GM12892 (cell line): ENCODE measurements at regions not wholly inside any gene's neighbourhood (a gene's known extent, or its start where the extent isn't known, plus 50 kb on each side); places are given as distances from the start of the nearest gene placed in this dataset.

Experiments
- DNase-seq: peaks from one replicate; pipeline ENCODE4 v3.0.0; 2011; ENCODE audit not compliant: insufficient read length
- FAIRE-seq: peaks from 2 replicates; lab custom pipeline; 2011; peaks lifted over from hg19 to GRCh38; lab: Jason Lieb, UNC
- POLR2A ChIP-seq: IDR thresholded peaks from 2 replicates; pipeline ENCODE4 v1.6.1; 2011; ENCODE audit warnings: low read depth, low read length, control low read depth
- POLR2AphosphoS5 ChIP-seq: IDR thresholded peaks from 2 replicates; pipeline ENCODE4 v1.6.1; 2011; ENCODE audit warnings: low read depth, low read length, control low read depth
- TAF1 ChIP-seq: IDR thresholded peaks from 2 replicates; pipeline ENCODE4 v1.6.1; 2011; ENCODE audit warnings: low read depth, mild to moderate bottlenecking, control low read depth, low read length, borderline replicate concordance

- no peak for TF ChIP-seq POLR2AphosphoS5
- no peak for TF ChIP-seq TAF1
- TF ChIP-seq POLR2A: no peak
- DNase-seq: no peak
- FAIRE-seq: no peak
Measured at GRCh38 chr14:99098199-99098598, 173.8 kb downstream of the BCL11B start.

GRCh38 chr14:99099051-99099787 lies 172.8 kb downstream of the BCL11B start:
- FAIRE-seq: no peak
- no peak for TF ChIP-seq POLR2A
- no peak for TF ChIP-seq POLR2AphosphoS5
- no peak for TF ChIP-seq TAF1

GRCh38 chr14:99100497-99101270 lies 171.3 kb downstream of the BCL11B start:
- FAIRE-seq (no peak), DNase-seq (no peak)
- TF ChIP-seq POLR2AphosphoS5: no peak
- no peak for TF ChIP-seq TAF1
- no peak for TF ChIP-seq POLR2A

More at GRCh38 chr14:99099051-99099787, 172.8 kb downstream of the BCL11B start:
- DNase-seq: no peak

GRCh38 chr14:99101855-99102461 lies 170.0 kb downstream of the BCL11B start:
- FAIRE-seq: no peak
- no peak for DNase-seq

GRCh38 chr14:99116741-99117295 lies 155.2 kb downstream of the BCL11B start:
- FAIRE-seq: no peak
- TF ChIP-seq TAF1 (no peak), POLR2A (no peak), POLR2AphosphoS5 (no peak)
- no peak for DNase-seq

More at GRCh38 chr14:99101855-99102461, 170.0 kb downstream of the BCL11B start:
- TF ChIP-seq POLR2A (no peak), TAF1 (no peak), POLR2AphosphoS5 (no peak)

- no peak for DNase-seq
- FAIRE-seq: no peak
- no peak for TF ChIP-seq POLR2A
- no peak for TF ChIP-seq TAF1
- no peak for TF ChIP-seq POLR2AphosphoS5
Measured at GRCh38 chr14:99117671-99118045, 154.3 kb downstream of the BCL11B start.

GRCh38 chr14:99118046-99118721 lies 153.8 kb downstream of the BCL11B start:
- DNase-seq (no peak), FAIRE-seq (no peak)

GRCh38 chr14:99118946-99119345 lies 153.1 kb downstream of the BCL11B start:
- no peak for TF ChIP-seq TAF1
- TF ChIP-seq POLR2AphosphoS5: no peak
- TF ChIP-seq POLR2A: no peak
- no peak for FAIRE-seq
- no peak for DNase-seq

More at GRCh38 chr14:99118046-99118721, 153.8 kb downstream of the BCL11B start:
- TF ChIP-seq POLR2A: no peak
- no peak for TF ChIP-seq TAF1
- TF ChIP-seq POLR2AphosphoS5: no peak
